ENCODE measurements at regions not wholly inside any gene's neighbourhood (a gene's known extent, or its start where the extent isn't known, plus 50 kb on each side); places are given as distances from the start of the nearest gene placed in this dataset.
"Not testable (repeated sequence)": the region's sequence is repeated elsewhere in the genome, so short reads cannot be mapped to it uniquely, and the experiment has no call there.

GRCh38 chr2:66251573-66251972, 183.4 kb upstream of the MEIS1 start:
- ATAC-seq (no peak), DNase-seq (ENCODE audit: low spot score) (no peak)
- Mint-ChIP-seq H3K27ac (no peak overlapping the region), H3K4me1 (peaks cover 71% of the 10 kb centered on the region), H3K4me3 (no peak overlapping the region), H3K27me3 (ENCODE audit: low read depth) (no peaks in the 10 kb centered on the region), H3K36me3 (peaks cover 17% of the 10 kb centered on the region), H3K9me3 (no peaks in the 10 kb centered on the region; the same call in 1 of the 2 replicates)
- POLR2A ChIA-PET, result no interaction called here
- TF ChIP-seq, protein P1, sequence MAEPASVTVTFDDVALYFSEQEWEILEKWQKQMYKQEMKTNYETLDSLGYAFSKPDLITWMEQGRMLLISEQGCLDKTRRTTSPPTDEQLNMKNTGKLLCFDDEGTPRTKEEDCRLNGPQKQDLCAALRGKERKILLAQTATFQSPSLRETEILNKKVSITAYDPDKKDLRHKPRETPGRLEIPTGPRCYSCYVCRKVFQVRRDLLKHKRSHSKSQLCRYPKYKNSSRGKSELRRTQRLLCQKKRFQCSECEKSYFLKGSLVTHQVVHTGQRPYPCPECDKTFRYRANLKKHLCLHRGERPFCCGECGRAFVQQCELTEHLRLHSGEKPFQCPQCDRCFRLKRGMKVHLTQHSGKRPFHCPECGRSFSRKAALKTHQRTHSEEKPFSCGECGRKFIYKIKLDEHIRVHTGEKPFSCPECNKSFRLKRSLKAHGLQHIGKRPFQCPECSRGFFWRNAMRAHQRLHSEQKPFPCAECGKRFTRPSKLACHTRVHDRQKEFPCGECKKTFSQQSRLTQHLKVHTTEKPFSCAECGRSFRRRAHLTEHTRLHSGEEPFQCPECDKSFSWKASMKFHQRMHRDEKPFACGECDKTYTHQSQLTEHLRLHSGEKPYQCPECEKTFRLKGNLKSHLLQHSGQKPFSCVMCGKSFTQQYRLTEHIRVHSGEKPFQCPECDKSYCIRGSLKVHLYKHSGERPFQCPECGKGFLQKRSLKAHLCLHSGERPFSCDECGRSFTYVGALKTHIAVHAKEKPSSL (CRISPR knock-in tag; conservative IDR thresholded peaks at IDR 0.05), result no peak
- no peak for TF ChIP-seq ELF4 (CRISPR knock-in tag; IDR thresholded peaks at IDR 0.05; ENCODE audit: low read depth)
- no peak for TF ChIP-seq JUN (CRISPR knock-in tag; IDR thresholded peaks at IDR 0.05)
- no peak for TF ChIP-seq ZNF512 (CRISPR knock-in tag; IDR thresholded peaks at IDR 0.05; ENCODE audit: borderline replicate concordance)
- no peak for TF ChIP-seq AR (CRISPR knock-in tag; IDR thresholded peaks at IDR 0.05)
- no peak for TF ChIP-seq CREM (CRISPR knock-in tag; IDR thresholded peaks at IDR 0.05)
- TF ChIP-seq NFATC4 (CRISPR knock-in tag; IDR thresholded peaks at IDR 0.05), result no peak
- no peak for TF ChIP-seq FOXP1 (CRISPR knock-in tag; IDR thresholded peaks at IDR 0.05; ENCODE audit: borderline replicate concordance)
- CTCF ChIA-PET, result no interaction called here

GRCh38 chr2:66249089-66249488, 185.8 kb upstream of the MEIS1 start:
- Mint-ChIP-seq H3K4me1 (peaks cover 83% of the 10 kb centered on the region), H3K27ac (peak overlapping the region; percentile 89), H3K36me3 (peaks cover 19% of the 10 kb centered on the region)
- ATAC-seq; POLR2A ChIA-PET; CTCF ChIA-PET; H3K9me3 Mint-ChIP-seq; H3K4me3 Mint-ChIP-seq; DNase-seq (ENCODE audit: low spot score); H3K27me3 Mint-ChIP-seq (ENCODE audit: low read depth): not testable (repeated sequence)
- peak; percentile 46; the same call in 1 of the 2 replicates for TF ChIP-seq TEAD1 (CRISPR knock-in tag; IDR thresholded peaks at IDR 0.05)

GRCh38 chr2:66243809-66244208, 191.1 kb upstream of the MEIS1 start:
- H3K27ac Mint-ChIP-seq; DNase-seq (ENCODE audit: low spot score); CTCF ChIA-PET; H3K9me3 Mint-ChIP-seq; ATAC-seq; H3K27me3 Mint-ChIP-seq (ENCODE audit: low read depth): not testable (repeated sequence)
- Mint-ChIP-seq H3K4me1 (peaks cover 74% of the 10 kb centered on the region), H3K4me3 (peak overlapping the region; percentile 43), H3K36me3 (peaks cover 14% of the 10 kb centered on the region)
- TF ChIP-seq TEAD1 (CRISPR knock-in tag; IDR thresholded peaks at IDR 0.05), result peak; percentile 57; the same call in 1 of the 2 replicates
- POLR2A ChIA-PET, result interaction anchor here (0.6 kb wide), 1 partner anchor 1749 kb away, joined by 6 read pairs; no protein-coding TSS in a partner anchor

DNA sequence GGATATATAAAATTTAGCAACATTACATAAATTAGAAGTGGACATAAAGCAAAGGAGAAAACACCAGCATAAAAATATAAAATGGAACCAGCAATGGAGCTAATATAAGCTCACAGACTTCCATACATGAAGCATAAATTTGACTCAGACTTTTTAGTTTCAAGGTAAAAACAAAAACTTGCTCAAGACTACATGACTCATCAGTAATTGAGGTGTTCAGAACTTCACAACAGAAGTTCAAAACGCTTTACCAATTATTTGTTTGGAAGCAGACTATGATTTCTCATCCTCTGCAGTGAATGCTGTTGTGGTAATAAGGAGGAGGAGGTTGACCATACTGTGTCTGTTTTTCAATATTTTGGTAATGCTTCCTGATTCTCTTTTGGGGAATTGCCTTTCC, 192.0 kb upstream of the MEIS1 start:
- POLR2A ChIA-PET; CTCF ChIA-PET; H3K27ac Mint-ChIP-seq; DNase-seq (ENCODE audit: low spot score); H3K9me3 Mint-ChIP-seq; H3K27me3 Mint-ChIP-seq (ENCODE audit: low read depth); ATAC-seq; H3K4me3 Mint-ChIP-seq: not testable (repeated sequence)
- peaks cover 67% of the 10 kb centered on the region for H3K4me1 Mint-ChIP-seq
- peaks cover 14% of the 10 kb centered on the region for H3K36me3 Mint-ChIP-seq

Data from WTC11 (cell line).